HepG2 (cell line): ENCODE measurements at regions not wholly inside any gene's neighbourhood (a gene's known extent, or its start where the extent isn't known, plus 50 kb on each side); places are given as distances from the start of the nearest gene placed in this dataset.

Experiments used
- CHD2 ChIP-seq: IDR thresholded peaks from 2 replicates; pipeline ENCODE4 v1.6.1; 2011; ENCODE audit warnings: low read depth, low read length, improper control_type of control experiment
- CHD4 ChIP-seq: fragments of 200-600 bp; sonication (generic); IDR thresholded peaks from 2 replicates; pipeline ENCODE4 v1.7.0; 2017; ENCODE audit warnings: mild to moderate bottlenecking, low read length, borderline replicate concordance
- CTCF ChIP-seq: sonication (generic); formaldehyde crosslinking; IDR thresholded peaks from 2 replicates; pipeline ENCODE4 v1.5.0; 2020; ENCODE audit warnings: mild to moderate bottlenecking, missing genetic modification reagents, moderate library complexity
- EZH2 ChIP-seq: conservative IDR thresholded peaks from 2 replicates; pipeline ENCODE4 v1.6.1; 2012; ENCODE audit warnings: mild to moderate bottlenecking, low read depth, low read length, moderate library complexity
- FOXA3 ChIP-seq: IDR thresholded peaks from 2 replicates; pipeline ENCODE4 v1.6.1; 2016; ENCODE audit warnings: missing genetic modification reagents, missing compliant biosample characterization
- FOXJ3 ChIP-seq: sonication (generic); formaldehyde crosslinking; IDR thresholded peaks from 2 replicates; pipeline ENCODE4 v1.4.0; 2020; ENCODE audit warnings: missing genetic modification reagents, mild to moderate bottlenecking, borderline replicate concordance
- HMGXB4 ChIP-seq, 2 experiments: sonication (generic) in 1 of 2; formaldehyde crosslinking in 1 of 2; IDR thresholded peaks; 2 replicates each; pipeline versions ENCODE4 v1.4.0 to v1.6.1; 2018 to 2020; ENCODE audit warnings: missing genetic modification reagents in 2 of 2, borderline replicate concordance in 1 of 2, low read depth in 1 of 2, mild to moderate bottlenecking in 1 of 2, missing biosample characterization in 1 of 2
- HNRNPH1 ChIP-seq: fragments of 200-400 bp; formaldehyde crosslinking; optimal IDR thresholded peaks from 2 replicates; pipeline ENCODE3; 2017; ENCODE audit warnings: mild to moderate bottlenecking, low read depth, low read length
- KAT2B ChIP-seq: fragments of 150-350 bp; IDR thresholded peaks from 2 replicates; pipeline ENCODE4 v1.6.1; 2014; ENCODE audit warnings: low read depth, low read length, borderline replicate concordance
- KAT8 ChIP-seq: IDR thresholded peaks from 2 replicates; pipeline ENCODE4 v1.6.1; 2016; ENCODE audit warnings: missing genetic modification reagents, missing compliant biosample characterization
- NFYC ChIP-seq: IDR thresholded peaks from 2 replicates; pipeline ENCODE4 v1.6.1; 2016; ENCODE audit warnings: missing genetic modification reagents, missing compliant biosample characterization
- TCF7L2 ChIP-seq: IDR thresholded peaks from 2 replicates; pipeline ENCODE4 v1.6.1; 2011; ENCODE audit warnings: mild to moderate bottlenecking, low read depth, low read length, moderate library complexity
- ZFP82 ChIP-seq: sonication (generic); formaldehyde crosslinking; IDR thresholded peaks from 2 replicates; pipeline ENCODE4 v1.5.1; 2020; ENCODE audit warnings: mild to moderate bottlenecking, missing genetic modification reagents, borderline replicate concordance

GRCh38 chr7:3230908-3231307, 70.1 kb upstream of the SDK1 start:
- TF ChIP-seq ZFP82 (CRISPR knock-in tag) (no peak), CTCF (no peak), TCF7L2 (no peak), FOXA3 (CRISPR knock-in tag) (no peak), KAT8 (CRISPR knock-in tag) (no peak), KAT2B (no peak), FOXJ3 (CRISPR knock-in tag) (no peak), CHD4 (no peak), HMGXB4 (CRISPR knock-in tag; IDR thresholded peaks at IDR 0.05; ENCODE audit: borderline replicate concordance in 1 of 2, low read depth in 1 of 2) (no peak), EZH2 (no peak), CHD2 (no peak), HNRNPH1 (no peak), NFYC (no peak)
